Posterior vena cava (tissue), 2 donors: ENCODE measurements at regions not wholly inside any gene's neighbourhood (a gene's known extent, or its start where the extent isn't known, plus 50 kb on each side); places are given as distances from the start of the nearest gene placed in this dataset.

ENCODE experiments used
- DNase-seq: peaks from one replicate; pipeline ENCODE4 v3.0.0-alpha.2; 2020; ENCODE audit warnings: low spot score
- intact Hi-C, 2 donors: fragments of 100-400 bp; cut with DNase I; formaldehyde crosslinking; loops; one replicate each; pipeline versions ENCODE4 v1.14.1 to v1.14.2; 2022 to 2023
- donor health status: DM: yes; HTN: yes; CAD: no.
- donor health status: DM: yes; HTN: yes; CAD: no.

- intact Hi-C loops = no loop called here
- DNase-seq = no peak
Measured at GRCh38 chr9:91143162-91143561, 218.6 kb downstream of the AUH start.

GRCh38 chr9:91143642-91144041 is 218.1 kb downstream of the AUH start:
- intact Hi-C loops = no loop called here
- no peak for DNase-seq

GRCh38 chr9:91144769-91145168 is 216.9 kb downstream of the AUH start:
- intact Hi-C loops = no loop called here
- no peak for DNase-seq

GRCh38 chr9:91145496-91145895 is 216.2 kb downstream of the AUH start:
- intact Hi-C loops = no loop called here

GRCh38 chr9:91146391-91147019 is 215.2 kb downstream of the AUH start:
- no peak for DNase-seq
- intact Hi-C loops = no loop called here

More at GRCh38 chr9:91145496-91145895, 216.2 kb downstream of the AUH start:
- DNase-seq = no peak

- intact Hi-C loops = no loop called here
- no peak for DNase-seq
Measured at GRCh38 chr9:91147079-91147708, 214.5 kb downstream of the AUH start.

GRCh38 chr9:91148306-91148705 is 213.4 kb downstream of the AUH start:
- intact Hi-C loops = no loop called here
- no peak for DNase-seq

- DNase-seq = no peak
- intact Hi-C loops = no loop called here
Measured at GRCh38 chr9:91150273-91150997, 211.3 kb downstream of the AUH start.

- intact Hi-C loops = no loop called here
- DNase-seq = no peak
Measured at GRCh38 chr9:91150998-91151717, 210.6 kb downstream of the AUH start.

- DNase-seq = no peak
- intact Hi-C loops = no loop called here
Measured at GRCh38 chr9:91151718-91152095, 210.0 kb downstream of the AUH start.

- intact Hi-C loops = no loop called here
- DNase-seq = no peak
Measured at GRCh38 chr9:91154686-91155085, 207.0 kb downstream of the AUH start.

- no peak for DNase-seq
- intact Hi-C loops = no loop called here
Measured at GRCh38 chr9:91155181-91155580, 206.5 kb downstream of the AUH start.

- intact Hi-C loops = no loop called here
- DNase-seq = no peak
Measured at GRCh38 chr9:91155746-91156376, 205.9 kb downstream of the AUH start.

- intact Hi-C loops = no loop called here
- DNase-seq = no peak
Measured at GRCh38 chr9:91156451-91157234, 205.1 kb downstream of the AUH start.

GRCh38 chr9:91157883-91158282 is 203.8 kb downstream of the AUH start:
- DNase-seq = no peak
- intact Hi-C loops = no loop called here

GRCh38 chr9:91158286-91158685 is 203.4 kb downstream of the AUH start:
- no peak for DNase-seq
- intact Hi-C loops = no loop called here

- DNase-seq = no peak
- intact Hi-C loops = no loop called here
Measured at GRCh38 chr9:91158946-91159345, 202.8 kb downstream of the AUH start.

- peak; percentile 86 for DNase-seq
- intact Hi-C loops = loop anchor here in 1 of 2 donors (5.0 kb wide), 1 partner anchor 1083 kb away; no protein-coding TSS in a partner anchor
Measured at GRCh38 chr9:91159664-91160121, 202.0 kb downstream of the AUH start.

GRCh38 chr9:91160181-91160580 is 201.5 kb downstream of the AUH start:
- no peak for DNase-seq
- intact Hi-C loops = loop anchor here in 1 of 2 donors (5.0 kb wide), 1 partner anchor 1082 kb away; no protein-coding TSS in a partner anchor
